Sigmoid colon (tissue), 4 donors: ENCODE measurements at regions not wholly inside any gene's neighbourhood (a gene's known extent, or its start where the extent isn't known, plus 50 kb on each side); places are given as distances from the start of the nearest gene placed in this dataset.

Experiments
- EP300 ChIP-seq, 4 donors: sonication (generic); formaldehyde crosslinking; IDR thresholded peaks; one replicate each; pipeline ENCODE4 v1.6.1; 2017; ENCODE audit warnings: antibody characterized with exemption in 4 of 4
- POLR2A ChIP-seq, 2 donors: fragments of 450-650 bp; IDR thresholded peaks; one replicate each; pipeline ENCODE4 v1.6.1; 2016; ENCODE audit warnings: antibody characterized with exemption in 2 of 2, mild to moderate bottlenecking in 2 of 2, moderate library complexity in 2 of 2
- POLR2AphosphoS5 ChIP-seq, 4 donors: sonication (generic); formaldehyde crosslinking; IDR thresholded peaks; one replicate each; pipeline ENCODE4 v1.6.1; 2017; ENCODE audit warnings: antibody characterized with exemption in 4 of 4
- TF ChIP-seq, protein P1 (sequence below), 4 experiments: fragments of 450-650 bp in 3 of 4; fragments of 200-600 bp in 1 of 4; IDR thresholded peaks; one replicate each; pipeline ENCODE4 v1.5.1; 2016 to 2019; ENCODE audit warnings: antibody characterized with exemption in 4 of 4, mild to moderate bottlenecking in 3 of 4, moderate library complexity in 2 of 4

GRCh38 chr12:77228376-77228775 is 163.0 kb upstream of the E2F7 start:
- TF ChIP-seq EP300 (IDR thresholded peaks at IDR 0.05), result no peak
- TF ChIP-seq, protein P1, sequence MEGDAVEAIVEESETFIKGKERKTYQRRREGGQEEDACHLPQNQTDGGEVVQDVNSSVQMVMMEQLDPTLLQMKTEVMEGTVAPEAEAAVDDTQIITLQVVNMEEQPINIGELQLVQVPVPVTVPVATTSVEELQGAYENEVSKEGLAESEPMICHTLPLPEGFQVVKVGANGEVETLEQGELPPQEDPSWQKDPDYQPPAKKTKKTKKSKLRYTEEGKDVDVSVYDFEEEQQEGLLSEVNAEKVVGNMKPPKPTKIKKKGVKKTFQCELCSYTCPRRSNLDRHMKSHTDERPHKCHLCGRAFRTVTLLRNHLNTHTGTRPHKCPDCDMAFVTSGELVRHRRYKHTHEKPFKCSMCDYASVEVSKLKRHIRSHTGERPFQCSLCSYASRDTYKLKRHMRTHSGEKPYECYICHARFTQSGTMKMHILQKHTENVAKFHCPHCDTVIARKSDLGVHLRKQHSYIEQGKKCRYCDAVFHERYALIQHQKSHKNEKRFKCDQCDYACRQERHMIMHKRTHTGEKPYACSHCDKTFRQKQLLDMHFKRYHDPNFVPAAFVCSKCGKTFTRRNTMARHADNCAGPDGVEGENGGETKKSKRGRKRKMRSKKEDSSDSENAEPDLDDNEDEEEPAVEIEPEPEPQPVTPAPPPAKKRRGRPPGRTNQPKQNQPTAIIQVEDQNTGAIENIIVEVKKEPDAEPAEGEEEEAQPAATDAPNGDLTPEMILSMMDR (IDR thresholded peaks at IDR 0.05), result no peak
- TF ChIP-seq POLR2AphosphoS5 (IDR thresholded peaks at IDR 0.05), result no peak
- no peak for TF ChIP-seq POLR2A (IDR thresholded peaks at IDR 0.05)
